HuH-7.5 (cell line): ENCODE measurements at regions not wholly inside any gene's neighbourhood (a gene's known extent, or its start where the extent isn't known, plus 50 kb on each side); places are given as distances from the start of the nearest gene placed in this dataset.

Experiments used
- DNase-seq: peaks from one replicate; pipeline ENCODE4 v3.0.0; 2011; ENCODE audit warnings: low spot score

- no peak for DNase-seq
These were observed 86.1 kb upstream of the BZW1 start for GRCh38 chr2:200725596-200725995.

- DNase-seq: no peak
These were observed 83.1 kb upstream of the BZW1 start for GRCh38 chr2:200728630-200729029.

- DNase-seq: no peak
These were observed 81.4 kb upstream of the BZW1 start for GRCh38 chr2:200730302-200730701.

GRCh38 chr2:200730960-200731359 lies 80.8 kb upstream of the BZW1 start:
- DNase-seq: no peak

GRCh38 chr2:200732866-200733265 lies 78.8 kb upstream of the BZW1 start:
- DNase-seq: no peak

- no peak for DNase-seq
These were observed 78.0 kb upstream of the BZW1 start for GRCh38 chr2:200733713-200734198.

- DNase-seq: no peak
These were observed 76.6 kb upstream of the BZW1 start for GRCh38 chr2:200735061-200735460.

GRCh38 chr2:200736646-200737274 lies 75.0 kb upstream of the BZW1 start:
- DNase-seq: no peak

GRCh38 chr2:200737585-200737984 lies 74.1 kb upstream of the BZW1 start:
- DNase-seq: no peak

- no peak for DNase-seq
These were observed 73.1 kb upstream of the BZW1 start for GRCh38 chr2:200738590-200738989.

- DNase-seq: no peak
These were observed 70.8 kb upstream of the BZW1 start for GRCh38 chr2:200740907-200741306.

GRCh38 chr2:200741468-200742202 lies 70.1 kb upstream of the BZW1 start:
- peak; percentile 40 for DNase-seq

- no peak for DNase-seq
These were observed 69.3 kb upstream of the BZW1 start for GRCh38 chr2:200742426-200742825.

GRCh38 chr2:200743042-200743676 lies 68.6 kb upstream of the BZW1 start:
- no peak for DNase-seq

- no peak for DNase-seq
These were observed 67.5 kb upstream of the BZW1 start for GRCh38 chr2:200744201-200744602.

GRCh38 chr2:200746301-200746700 lies 65.4 kb upstream of the BZW1 start:
- no peak for DNase-seq

GRCh38 chr2:200747668-200748618 lies 63.8 kb upstream of the BZW1 start:
- peak; percentile 22 for DNase-seq

GRCh38 chr2:200748779-200749178 lies 62.9 kb upstream of the BZW1 start:
- DNase-seq: no peak

- DNase-seq: no peak
These were observed 61.9 kb upstream of the BZW1 start for GRCh38 chr2:200749631-200750322.

GRCh38 chr2:200750323-200750910 lies 61.3 kb upstream of the BZW1 start:
- no peak for DNase-seq

GRCh38 chr2:200751786-200752185 lies 59.9 kb upstream of the BZW1 start:
- DNase-seq: no peak
